GM19452 (cell line): ENCODE measurements at regions not wholly inside any gene's neighbourhood (a gene's known extent, or its start where the extent isn't known, plus 50 kb on each side); places are given as distances from the start of the nearest gene placed in this dataset.

Experiments used
- ATAC-seq: cut with Tn5 transposase; IDR thresholded peaks from one replicate; pipeline ENCODE4 v1.9.1; 2021; ENCODE audit not compliant: unreplicated experiment

- ATAC-seq = no peak
These were observed 276.7 kb upstream of the JARID2 start for GRCh38 chr6:14969126-14969525.

- no peak for ATAC-seq
These were observed 273.3 kb upstream of the JARID2 start for GRCh38 chr6:14972379-14973067.

GRCh38 chr6:14974372-14974771, 271.5 kb upstream of the JARID2 start:
- no peak for ATAC-seq

GRCh38 chr6:14974792-14975470, 270.9 kb upstream of the JARID2 start:
- ATAC-seq = no peak

- ATAC-seq = no peak
These were observed 270.4 kb upstream of the JARID2 start for GRCh38 chr6:14975471-14975817.

GRCh38 chr6:14977747-14978382, 268.0 kb upstream of the JARID2 start:
- ATAC-seq = no peak

- ATAC-seq = no peak
These were observed 263.9 kb upstream of the JARID2 start for GRCh38 chr6:14981960-14982359.

- no peak for ATAC-seq
These were observed 262.0 kb upstream of the JARID2 start for GRCh38 chr6:14983599-14984518.

GRCh38 chr6:14984519-14984853, 261.4 kb upstream of the JARID2 start:
- no peak for ATAC-seq

- ATAC-seq = no peak
These were observed 260.5 kb upstream of the JARID2 start for GRCh38 chr6:14985366-14985765.

GRCh38 chr6:14986370-14986769, 259.5 kb upstream of the JARID2 start:
- no peak for ATAC-seq

- ATAC-seq = no peak
These were observed 258.4 kb upstream of the JARID2 start for GRCh38 chr6:14987490-14987889.

GRCh38 chr6:14992382-14992781, 253.5 kb upstream of the JARID2 start:
- no peak for ATAC-seq

GRCh38 chr6:14995208-14995607, 250.7 kb upstream of the JARID2 start:
- no peak for ATAC-seq

GRCh38 chr6:14995966-14996602, 249.8 kb upstream of the JARID2 start:
- ATAC-seq = no peak

- no peak for ATAC-seq
These were observed 249.0 kb upstream of the JARID2 start for GRCh38 chr6:14996892-14997291.

GRCh38 chr6:14997507-14997906, 248.4 kb upstream of the JARID2 start:
- ATAC-seq = no peak

- ATAC-seq = no peak
These were observed 246.8 kb upstream of the JARID2 start for GRCh38 chr6:14999106-14999505.

- no peak for ATAC-seq
These were observed 244.5 kb upstream of the JARID2 start for GRCh38 chr6:15001326-15001910.

- no peak for ATAC-seq
These were observed 237.6 kb upstream of the JARID2 start for GRCh38 chr6:15008269-15008668.

- no peak for ATAC-seq
These were observed 230.9 kb upstream of the JARID2 start for GRCh38 chr6:15014958-15015357.
